ENCODE measurements at regions not wholly inside any gene's neighbourhood (a gene's known extent, or its start where the extent isn't known, plus 50 kb on each side); places are given as distances from the start of the nearest gene placed in this dataset.

DNA sequence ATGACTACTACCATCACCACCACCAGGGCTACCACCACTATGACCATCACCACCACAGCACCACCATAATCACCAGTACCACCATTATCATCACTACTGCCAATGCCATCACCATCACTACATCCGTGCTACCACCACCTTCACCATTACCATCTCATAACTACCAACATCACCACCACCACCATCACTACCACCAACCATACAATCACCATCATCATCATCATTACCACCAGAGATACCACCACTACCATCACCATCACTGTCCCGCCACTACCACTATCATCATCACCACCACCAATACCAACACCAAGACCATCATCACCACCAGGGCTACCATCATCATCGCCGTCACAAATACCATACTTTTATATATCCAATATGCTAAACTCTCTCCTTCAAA is 369.6 kb upstream of the DYNLRB2 start:
- no peak for DNase-seq

DNA sequence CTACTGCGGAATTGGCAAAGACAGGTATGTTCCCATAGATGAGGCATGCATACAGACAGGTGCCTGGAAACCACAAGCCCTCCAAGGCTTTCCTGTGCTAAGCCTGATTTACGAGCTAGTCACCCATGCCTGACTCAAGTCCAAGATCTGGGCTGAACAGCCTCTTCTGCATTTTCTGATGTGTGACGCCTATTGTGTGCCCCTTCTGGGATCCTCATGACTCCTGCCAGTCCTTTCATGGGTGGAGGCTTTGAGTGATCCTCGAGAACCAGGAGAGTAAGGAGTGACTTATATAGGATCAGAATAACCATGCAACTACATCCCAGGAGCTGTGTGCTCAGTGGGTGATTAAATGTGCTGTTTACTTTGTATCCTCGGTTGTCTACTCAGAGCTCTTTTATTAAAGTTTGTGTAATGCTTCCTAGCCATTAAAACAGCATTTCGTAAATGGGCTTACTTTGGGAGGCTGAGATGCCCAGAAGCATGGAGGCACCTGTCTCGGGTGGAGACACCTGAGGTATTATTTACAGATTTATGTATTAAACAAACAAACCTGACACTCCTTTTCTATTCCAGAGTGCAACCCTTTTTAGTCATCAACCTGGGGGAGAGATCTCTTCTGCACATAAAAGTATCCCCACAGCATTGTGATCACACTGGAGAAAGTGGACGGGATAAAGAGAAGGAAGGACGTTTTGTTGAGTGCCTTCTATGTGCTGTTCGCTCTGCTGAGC is 373.0 kb upstream of the DYNLRB2 start:
- DNase-seq = no peak

DNA sequence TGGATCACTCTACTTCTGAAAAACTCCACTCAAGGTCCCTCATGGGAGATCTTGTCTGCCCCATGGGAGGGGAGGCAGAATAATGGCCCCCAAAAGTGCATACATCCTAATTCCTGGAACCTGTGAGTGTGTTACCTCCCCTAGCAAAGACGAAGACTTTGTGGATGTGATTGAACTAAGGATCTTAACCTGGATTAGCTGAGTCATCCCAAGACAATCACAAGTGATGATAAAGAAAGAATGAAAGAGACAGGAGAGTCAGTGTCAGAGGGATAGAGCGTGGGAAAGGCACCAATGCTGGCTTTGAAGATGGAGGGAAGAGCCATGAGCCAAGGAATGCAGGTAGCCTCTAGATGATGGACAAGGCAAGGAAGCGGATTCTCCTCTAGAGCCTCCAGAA is 374.7 kb upstream of the DYNLRB2 start:
- DNase-seq = no peak

DNA sequence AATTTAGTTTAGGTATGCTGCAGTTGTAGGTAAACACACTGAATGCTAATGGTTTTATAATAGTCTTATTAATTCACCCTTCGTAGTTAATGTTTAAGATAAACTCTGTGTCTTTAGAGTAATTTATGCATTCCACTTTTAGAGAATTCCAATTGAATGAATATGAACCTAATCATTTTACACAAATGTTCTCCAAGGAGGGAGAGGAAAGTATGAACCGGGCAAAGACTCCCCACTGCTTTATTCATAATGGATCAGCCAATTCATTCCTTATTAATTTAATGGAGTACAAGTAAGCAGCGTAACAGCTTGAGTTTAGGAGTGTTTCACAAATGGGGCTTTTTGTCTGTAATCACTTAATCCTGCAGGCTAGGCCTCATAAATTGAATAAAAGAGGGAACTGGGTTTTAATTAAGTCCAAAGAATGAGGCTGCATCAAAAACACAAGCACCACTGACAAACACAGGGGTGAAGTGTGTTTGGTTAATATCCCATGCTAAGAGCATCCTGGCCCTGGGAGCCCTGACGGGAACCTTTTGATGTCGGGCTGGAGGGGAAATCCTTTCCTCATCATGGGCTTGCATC is 375.7 kb upstream of the DYNLRB2 start:
- no peak for DNase-seq

DNA sequence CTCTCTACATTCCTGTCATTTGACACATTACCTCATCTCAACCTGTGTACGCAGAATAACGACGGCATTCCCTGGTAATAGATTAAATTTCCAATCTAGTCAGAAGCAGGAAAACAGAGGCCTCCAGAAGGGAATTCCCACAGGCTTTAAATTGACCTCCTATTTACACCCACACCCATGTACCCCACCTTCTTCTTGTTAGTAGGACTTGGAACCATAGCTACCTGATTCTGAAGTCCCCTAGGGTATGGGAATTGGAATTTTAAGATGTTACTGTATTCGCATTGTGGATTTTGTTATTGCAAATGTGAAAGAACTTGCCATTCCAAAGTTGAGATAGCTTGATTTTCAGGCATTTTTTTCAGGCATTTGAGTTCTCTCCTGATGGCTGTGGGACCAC is 377.5 kb upstream of the DYNLRB2 start:
- DNase-seq = no peak

DNA sequence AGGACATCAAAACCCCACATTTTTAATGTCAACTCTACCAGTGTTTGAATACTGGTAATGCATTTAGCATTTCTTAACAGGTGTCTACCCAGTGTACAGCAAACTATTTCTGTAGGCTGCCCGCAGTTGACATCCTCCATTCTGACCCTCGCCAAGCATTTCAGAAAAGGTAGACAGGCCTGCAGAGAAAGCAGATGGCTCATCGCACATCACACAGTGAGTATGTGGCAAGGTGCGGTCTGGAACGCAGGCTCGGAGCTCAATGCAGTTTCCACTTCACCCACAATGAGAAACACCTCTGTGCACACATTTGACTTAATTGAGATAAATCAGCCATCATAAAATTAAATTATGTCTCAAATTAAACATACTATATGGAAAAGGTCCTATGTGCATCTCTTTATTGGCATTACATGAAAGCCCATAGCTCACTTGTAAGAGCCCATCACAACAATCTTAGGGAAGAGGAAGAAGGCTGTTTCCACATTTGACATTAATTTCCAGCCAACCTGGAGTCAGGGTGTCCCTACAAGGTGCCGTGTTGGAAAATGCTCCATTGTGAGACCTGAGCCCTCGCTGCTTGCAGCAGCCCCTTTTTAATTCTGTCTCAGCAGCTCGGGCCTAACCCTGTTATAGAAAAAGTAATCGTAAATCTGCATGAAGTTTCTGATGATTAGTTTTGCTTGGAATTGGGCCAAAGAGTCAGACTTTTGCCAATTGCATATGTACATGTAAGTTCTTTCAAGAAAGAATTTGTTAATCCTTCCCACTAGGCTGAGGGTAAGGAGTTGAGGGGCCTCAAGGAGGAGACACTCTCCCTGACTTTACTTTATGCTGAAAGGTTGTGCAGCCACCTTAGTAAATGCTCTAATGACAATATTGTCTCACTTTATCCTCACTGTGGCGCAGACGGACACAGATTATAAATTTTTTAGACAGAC is 378.7 kb upstream of the DYNLRB2 start:
- DNase-seq = no peak

DNA sequence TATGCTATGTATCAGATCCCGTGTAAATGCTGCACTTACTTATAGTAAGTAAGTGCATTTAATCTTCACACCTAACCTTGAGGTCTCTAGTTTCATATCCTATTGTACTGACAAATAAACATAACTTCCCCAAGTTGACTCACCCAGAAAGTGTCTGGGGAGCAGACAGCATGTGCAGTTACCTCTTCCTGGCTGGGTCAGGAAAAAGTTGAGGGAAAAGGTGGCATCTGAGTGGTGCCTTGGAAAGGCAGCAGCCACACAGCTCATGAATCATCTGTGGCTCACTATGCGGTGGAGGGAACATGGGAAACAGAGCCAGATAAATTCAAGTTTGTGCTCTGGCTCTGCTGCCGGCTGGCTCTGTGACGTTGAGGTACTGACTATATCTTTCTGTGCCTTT is 382.0 kb upstream of the DYNLRB2 start:
- DNase-seq = no peak

DNA sequence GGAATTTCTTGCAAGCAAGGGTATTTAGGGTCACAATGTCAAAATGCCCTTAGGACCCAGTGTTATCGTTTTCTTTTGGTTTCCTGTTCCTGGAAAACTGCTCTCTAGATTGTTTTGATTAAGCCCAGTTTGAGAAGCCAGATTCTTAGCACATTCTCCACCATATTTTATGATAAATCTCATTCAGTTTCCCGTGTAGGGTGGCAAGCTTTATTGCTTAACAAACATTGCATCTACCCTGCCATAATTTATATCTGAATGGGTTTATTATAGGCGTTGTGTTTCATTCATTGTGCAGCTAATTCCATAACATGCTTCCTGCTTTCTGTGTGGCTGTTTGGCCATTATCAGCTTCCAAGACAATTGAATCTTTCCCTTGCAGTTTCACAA is 389.1 kb upstream of the DYNLRB2 start:
- DNase-seq = no peak

DNA sequence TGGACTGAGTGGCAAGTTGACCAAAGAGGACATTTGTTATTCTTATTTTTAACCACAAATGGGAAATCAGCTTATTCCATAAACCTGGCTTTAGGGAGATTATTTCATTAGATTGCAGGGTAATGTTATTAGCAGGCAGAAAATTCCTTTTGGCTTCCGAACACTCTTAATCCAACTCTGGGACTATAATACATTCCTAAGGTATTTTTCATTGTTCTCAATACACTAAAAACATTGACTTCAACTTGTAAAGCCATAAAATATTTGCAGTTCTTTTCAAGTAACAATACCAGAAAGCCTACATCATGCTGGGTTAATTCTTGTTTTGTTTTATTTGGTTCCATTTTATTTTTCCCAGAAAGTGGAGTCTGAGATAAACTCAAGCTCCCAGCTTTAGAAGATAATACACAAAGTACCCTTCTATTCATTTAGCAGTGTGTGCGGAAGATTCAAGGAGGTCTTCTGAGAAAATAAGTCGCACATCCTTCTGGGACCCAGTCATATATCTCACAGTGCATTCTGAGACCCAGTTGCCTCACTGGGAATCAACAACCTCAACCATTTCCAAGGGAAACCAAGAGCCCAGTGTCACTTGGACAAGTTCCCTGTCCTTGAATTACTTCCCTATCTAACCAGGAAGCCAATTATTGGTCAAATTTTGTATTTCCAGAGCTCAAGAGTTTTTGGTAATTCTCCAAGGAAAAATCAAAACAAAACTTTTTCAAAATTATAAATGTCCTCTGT is 389.6 kb upstream of the DYNLRB2 start:
- DNase-seq = no peak

DNA sequence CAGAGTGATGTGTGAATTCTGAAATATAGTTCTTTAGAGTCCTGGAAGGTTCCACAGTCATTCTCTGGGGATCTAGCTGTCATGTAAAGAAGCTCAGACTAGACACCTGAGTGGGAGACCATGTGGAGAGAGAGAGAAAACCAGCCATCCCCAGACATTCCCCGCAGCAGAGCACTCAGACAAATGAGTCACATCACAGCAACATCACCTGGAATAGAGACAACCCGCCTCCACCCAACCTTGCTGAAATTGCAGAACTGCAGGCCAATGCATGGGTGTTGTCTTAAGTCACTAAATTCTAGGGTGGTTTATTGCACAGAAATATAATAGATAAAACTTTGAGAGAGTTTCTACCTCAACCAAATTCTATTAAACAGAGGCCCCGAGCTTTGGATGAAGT is 392.0 kb upstream of the DYNLRB2 start:
- DNase-seq = no peak

DNA sequence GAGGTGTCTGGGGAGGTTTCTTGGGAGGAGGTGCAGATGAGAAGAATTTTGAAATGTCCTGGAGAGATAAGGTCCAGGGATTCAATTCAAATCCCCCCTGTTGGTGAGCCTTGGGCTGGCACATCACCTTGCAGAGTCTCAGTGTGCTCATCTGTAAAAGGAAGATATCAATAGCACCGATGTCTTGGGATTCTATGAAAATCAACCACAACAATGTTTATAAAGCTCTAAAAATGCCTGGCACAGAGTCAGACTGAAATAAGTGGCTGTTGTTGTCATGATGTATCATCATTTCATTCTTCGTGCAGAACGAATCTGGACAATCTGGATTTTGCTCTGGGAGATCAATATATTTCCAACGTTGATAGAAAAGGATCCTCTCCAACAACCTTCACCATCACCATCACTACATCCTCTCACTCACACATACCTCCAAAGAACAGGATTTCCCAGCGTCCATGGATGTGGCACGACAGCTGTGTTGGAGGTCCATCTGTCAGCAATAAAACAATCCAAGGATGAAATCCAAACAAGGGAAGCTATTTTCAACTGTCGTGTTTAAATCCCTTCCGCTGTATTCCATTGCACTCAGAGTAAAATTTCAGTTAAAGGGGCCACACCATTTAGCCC is 393.7 kb upstream of the DYNLRB2 start:
- no peak for DNase-seq

DNA sequence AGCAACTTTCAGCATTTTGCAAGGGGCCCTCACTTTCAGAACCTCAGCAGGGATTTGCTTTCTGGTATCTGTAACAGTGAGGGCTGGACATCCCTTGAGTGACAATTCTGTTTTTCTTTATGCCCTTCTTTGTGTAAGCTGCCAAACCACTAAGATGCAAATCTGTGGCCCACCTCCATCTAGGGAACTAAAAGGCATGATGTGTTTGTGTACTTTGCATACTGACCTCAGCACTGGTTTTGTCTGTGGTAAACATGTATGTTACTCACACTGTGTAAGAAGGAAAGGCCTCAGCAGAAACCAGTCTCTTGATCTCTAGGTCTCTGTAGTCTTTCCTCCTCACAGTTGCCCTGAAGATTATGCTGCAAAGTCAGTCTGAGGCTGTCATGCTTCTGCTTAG is 396.6 kb upstream of the DYNLRB2 start:
- no peak for DNase-seq

DNA sequence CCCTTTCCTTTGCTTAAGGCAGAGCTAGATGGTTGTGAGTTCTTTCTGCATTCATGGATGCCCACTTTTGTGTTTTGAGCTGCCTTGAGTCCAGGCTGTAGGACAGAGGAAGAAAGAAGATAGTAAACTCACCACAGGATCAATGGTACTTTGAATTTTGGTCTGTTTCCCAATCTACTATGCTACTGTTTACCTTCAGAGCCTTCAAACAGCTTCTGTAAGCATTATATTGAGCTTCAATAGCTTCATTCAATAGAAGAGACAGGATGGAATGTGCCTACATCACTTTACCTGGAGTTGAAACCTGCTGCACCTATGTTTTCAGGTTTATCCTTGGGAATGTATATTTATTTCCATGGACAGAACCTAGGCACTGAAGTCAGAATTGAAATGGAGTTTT is 397.9 kb upstream of the DYNLRB2 start:
- DNase-seq = no peak

DNA sequence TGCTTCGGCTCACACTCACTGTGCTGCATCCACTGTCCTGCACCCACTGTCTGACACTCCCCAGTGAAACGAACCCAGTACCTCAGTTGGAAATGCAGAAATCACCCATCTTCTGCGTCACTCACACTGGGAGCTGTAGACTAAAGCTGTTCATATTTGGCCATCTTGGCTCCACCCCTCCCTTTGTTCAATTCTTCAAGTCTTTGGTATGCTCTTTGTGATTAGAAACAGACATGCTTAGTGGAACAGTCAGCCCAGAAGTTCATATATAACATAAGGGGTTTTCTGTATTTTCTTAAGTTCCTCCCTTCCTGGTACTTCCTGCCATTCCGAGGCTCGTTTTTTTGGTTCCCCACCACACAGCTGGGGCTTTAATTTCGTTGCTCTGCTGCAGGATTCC is 398.5 kb upstream of the DYNLRB2 start:
- no peak for DNase-seq

DNA sequence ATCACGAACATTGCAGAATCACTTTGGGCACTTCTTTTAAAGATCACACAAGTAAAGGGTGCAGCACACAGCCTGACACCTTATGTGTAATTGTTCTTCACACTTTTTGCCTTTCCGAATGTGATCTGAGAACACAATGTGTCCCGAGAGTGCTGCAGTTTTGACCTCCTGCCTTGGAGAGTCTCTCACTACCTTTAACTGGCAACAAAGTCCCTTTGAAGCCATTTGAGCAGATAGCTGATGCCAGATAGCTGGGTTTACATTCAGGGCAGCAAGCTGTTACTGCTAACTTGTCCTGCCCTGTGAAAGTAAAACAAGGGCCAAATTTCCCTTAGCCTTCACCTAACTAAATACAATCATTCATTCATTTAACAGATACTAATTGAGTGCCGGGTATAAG is 411.0 kb upstream of the DYNLRB2 start:
- DNase-seq = no peak

DNA sequence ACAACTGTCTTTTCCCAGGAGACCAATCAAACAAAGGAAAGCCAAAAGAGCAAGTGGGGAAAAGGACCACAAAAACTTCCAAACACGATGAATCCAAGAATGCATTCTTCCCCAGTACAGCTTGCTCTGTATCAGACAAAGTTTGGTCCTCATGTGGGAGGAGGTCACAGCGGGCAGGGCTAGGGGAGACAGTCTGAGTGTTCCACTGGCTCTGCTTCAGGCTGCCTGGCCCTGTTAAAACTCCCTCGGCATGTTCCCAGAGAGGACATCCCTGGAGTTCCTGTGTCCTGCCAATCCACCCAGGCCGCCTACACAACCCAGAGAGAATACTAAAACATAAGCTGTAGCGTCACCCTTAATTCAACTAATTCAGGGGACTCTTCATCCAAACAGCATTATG is 415.1 kb upstream of the DYNLRB2 start:
- DNase-seq = no peak

DNA sequence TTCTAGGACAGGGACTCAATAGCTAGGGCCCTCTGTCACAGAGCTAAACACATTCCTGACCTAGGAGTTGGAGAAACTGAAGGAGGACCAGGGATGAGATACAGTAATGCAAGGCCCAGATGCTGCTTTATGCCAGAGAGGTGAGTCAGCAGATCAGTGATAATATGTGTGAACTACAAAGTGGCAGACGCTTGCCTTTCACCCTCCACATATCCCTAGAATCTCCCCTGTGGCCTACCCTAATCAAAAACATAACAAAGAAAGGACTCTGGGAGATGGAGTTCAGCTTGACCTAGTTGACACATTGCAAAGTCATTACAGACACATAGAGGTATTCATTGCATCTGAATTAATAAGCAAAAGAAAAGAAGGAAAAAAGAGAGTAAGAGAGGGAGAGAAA is 417.6 kb upstream of the DYNLRB2 start:
- DNase-seq = no peak

DNA sequence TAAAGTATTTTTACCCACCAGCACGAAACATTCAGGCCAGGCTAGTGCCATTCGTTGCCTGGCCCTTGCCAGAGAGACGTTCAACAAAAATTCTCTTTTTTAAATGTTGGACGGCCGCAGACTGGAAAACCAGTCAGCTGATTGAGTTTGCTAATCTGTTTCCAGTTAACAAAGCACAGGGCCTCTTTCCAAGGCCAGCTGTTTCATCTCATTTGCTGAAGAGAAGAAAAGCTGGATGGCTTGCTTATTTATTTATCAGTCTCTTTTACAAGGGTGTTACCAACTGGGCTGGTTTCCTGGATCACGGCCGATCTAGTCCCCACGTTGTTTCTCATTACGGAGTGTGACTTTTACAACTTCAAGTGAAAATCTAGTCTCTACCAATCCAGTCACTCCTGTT is 418.7 kb upstream of the DYNLRB2 start:
- no peak for DNase-seq

DNA sequence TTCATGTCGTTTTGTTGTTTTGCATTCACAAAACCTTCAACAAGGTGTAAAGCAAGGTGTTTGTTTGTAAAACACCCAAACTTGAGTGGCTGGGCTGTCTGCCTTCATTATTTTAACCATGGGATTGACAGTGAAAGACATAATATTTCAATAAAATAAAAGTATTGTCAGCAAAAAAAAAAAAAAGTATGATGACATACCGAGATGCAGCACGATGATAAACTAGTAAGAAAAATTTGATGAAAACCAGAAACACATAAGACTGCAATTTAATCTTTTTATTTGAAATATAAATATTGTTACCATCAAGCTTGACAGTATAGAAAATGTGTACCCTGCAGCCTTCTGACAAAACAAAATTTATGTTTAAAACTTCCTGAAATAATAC is 419.3 kb upstream of the DYNLRB2 start:
- DNase-seq = no peak

DNA sequence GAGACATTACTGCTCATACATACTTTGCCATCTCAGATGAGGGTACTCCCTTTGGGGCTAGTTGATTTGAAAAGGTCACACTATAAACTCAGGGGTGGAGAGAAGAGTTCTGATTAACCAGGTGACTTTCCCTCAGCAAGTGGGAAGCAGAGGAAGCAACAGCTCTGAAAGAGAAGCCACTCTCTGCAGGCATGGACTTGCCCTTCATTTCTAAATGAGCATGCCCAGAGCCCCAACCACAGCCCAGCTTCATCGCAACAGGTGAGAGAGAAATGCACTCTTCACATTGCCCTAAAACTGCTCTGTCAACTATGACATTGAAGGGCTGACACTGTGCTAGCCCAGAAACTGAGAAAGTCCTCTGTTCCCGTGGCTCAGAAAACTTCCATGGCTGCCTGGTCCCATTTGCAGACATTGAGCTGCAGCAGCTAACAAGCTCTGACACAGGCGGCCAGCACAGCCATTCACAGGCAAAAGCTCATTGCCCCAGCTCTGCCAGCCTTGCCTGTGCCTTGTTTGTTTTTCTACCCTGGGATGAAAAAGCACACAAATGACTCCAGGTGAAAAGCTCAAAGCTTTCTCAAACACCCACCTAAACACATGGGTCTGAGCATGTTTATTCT is 419.8 kb upstream of the DYNLRB2 start:
- no peak for DNase-seq

DNA sequence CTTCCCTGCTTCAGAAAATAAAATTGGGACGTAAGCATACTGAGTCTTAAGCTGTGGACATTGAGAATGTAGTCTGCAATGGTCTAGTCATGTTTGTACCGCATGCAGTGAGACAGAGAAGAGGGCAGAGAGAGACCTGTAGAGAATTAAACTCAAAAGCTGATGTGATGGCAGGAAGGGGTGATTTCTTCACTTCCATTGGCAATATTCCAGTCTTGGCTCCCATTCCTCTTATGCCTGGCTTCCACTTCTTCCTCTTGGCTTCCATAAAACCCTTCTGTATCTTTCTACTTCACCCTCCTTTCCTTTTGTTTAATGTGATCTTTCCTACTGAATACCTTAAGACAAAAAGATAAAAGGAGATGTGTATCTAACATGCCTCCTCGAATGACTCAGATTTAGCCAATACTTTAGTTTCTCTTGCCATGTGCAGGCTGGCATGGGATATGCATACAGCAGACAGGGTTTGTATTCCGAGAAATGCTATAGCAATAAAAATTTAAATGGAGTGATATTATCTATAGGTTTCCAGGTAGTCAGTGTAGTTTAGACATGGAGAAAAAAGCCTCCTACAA is 423.1 kb upstream of the DYNLRB2 start:
- no peak for DNase-seq

DNA sequence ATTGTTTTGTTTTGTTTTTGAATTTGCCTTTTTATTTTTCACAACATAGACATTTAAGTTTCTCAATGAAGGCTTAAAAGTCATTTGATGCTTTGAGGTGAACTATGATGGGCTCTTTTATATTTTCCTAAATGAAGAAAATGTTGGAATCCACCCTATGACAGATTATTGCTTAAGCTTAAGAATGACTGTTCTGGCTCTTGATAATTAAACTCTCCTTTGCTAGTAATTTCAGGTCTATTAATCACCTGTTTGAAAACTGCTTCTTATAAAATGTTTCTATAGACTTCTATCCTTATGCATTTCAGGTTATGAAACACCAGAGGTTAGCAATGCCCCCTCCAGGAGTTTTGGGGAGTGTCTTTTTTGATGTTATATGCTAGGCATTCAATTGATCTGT is 424.1 kb upstream of the DYNLRB2 start:
- DNase-seq = no peak
